H9 (cell line): ENCODE measurements at regions not wholly inside any gene's neighbourhood (a gene's known extent, or its start where the extent isn't known, plus 50 kb on each side); places are given as distances from the start of the nearest gene placed in this dataset.

Experiments
- DNase-seq: peaks from one replicate; pipeline ENCODE4 v3.0.0-alpha.2; 2017
- H2AFZ ChIP-seq: one replicate; pipeline ENCODE4 v1.6.1; 2013; ENCODE audit warnings: mild to moderate bottlenecking, low read length, control low read depth, moderate library complexity
- H2AK5ac ChIP-seq: 2 replicates; pipeline ENCODE4 v1.6.1; 2013; ENCODE audit warnings: low read length, control low read depth, mixed read lengths; ENCODE audit not compliant: insufficient read length
- H2BK120ac ChIP-seq: one replicate; pipeline ENCODE4 v1.6.1; 2013; ENCODE audit warnings: low read depth, mild to moderate bottlenecking, low read length, control low read depth, inconsistent platforms; ENCODE audit not compliant: poor library complexity, severe bottlenecking
- H2BK12ac ChIP-seq: 2 replicates; pipeline ENCODE4 v1.6.1; 2013; ENCODE audit warnings: low read length, control low read depth, mixed read lengths, low read depth; ENCODE audit not compliant: insufficient read length
- H2BK15ac ChIP-seq: 2 replicates; pipeline ENCODE4 v1.6.1; 2013; ENCODE audit warnings: low read depth, low read length, control low read depth
- H2BK20ac ChIP-seq: one replicate; pipeline ENCODE4 v1.6.1; 2013; ENCODE audit warnings: low read depth, mild to moderate bottlenecking, low read length, control low read depth, inconsistent platforms; ENCODE audit not compliant: poor library complexity, severe bottlenecking
- H2BK5ac ChIP-seq: 2 replicates; pipeline ENCODE4 v1.6.1; 2013; ENCODE audit warnings: low read length, control low read depth, mixed read lengths; ENCODE audit not compliant: insufficient read length
- H3K14ac ChIP-seq: 2 replicates; pipeline ENCODE4 v1.6.1; 2013; ENCODE audit warnings: low read length, control low read depth; ENCODE audit not compliant: insufficient read depth
- H3K18ac ChIP-seq: 2 replicates; pipeline ENCODE4 v1.6.1; 2013; ENCODE audit warnings: low read depth, mild to moderate bottlenecking, mixed read lengths, low read length, control low read depth; ENCODE audit not compliant: insufficient read length
- H3K23ac ChIP-seq: 2 replicates; pipeline ENCODE4 v1.6.1; 2013; ENCODE audit warnings: low read length, control low read depth, mixed read lengths, low read depth; ENCODE audit not compliant: insufficient read length
- H3K23me2 ChIP-seq: 2 replicates; pipeline ENCODE4 v1.6.1; 2013; ENCODE audit warnings: low read depth, mild to moderate bottlenecking, mixed read lengths, low read length, control low read depth; ENCODE audit not compliant: insufficient read length, poor library complexity, severe bottlenecking
- H3K27ac ChIP-seq: 2 replicates; pipeline ENCODE4 v1.5.1; 2013; ENCODE audit warnings: low read length, control low read depth, mixed read lengths, low read depth; ENCODE audit not compliant: insufficient read length
- H3K27me3 ChIP-seq: 2 replicates; pipeline ENCODE4 v1.6.1; 2013; ENCODE audit warnings: low read length, control low read depth, inconsistent platforms; ENCODE audit not compliant: insufficient read depth
- H3K4ac ChIP-seq: 2 replicates; pipeline ENCODE4 v1.6.1; 2013; ENCODE audit warnings: low read depth, mild to moderate bottlenecking, control low read depth, inconsistent platforms, low read length, moderate library complexity
- H3K4me1 ChIP-seq: 2 replicates; pipeline ENCODE4 v1.6.1; 2013; ENCODE audit warnings: low read length, control low read depth, inconsistent platforms; ENCODE audit not compliant: insufficient read depth
- H3K4me2 ChIP-seq: 2 replicates; pipeline ENCODE4 v1.6.1; 2013; ENCODE audit warnings: low read length, control low read depth, mixed read lengths; ENCODE audit not compliant: insufficient read length, insufficient read depth
- H3K56ac ChIP-seq: 2 replicates; pipeline ENCODE4 v1.6.1; 2013; ENCODE audit warnings: low read depth, mild to moderate bottlenecking, mixed read lengths, low read length, control low read depth; ENCODE audit not compliant: insufficient read length
- H3K79me1 ChIP-seq: 2 replicates; pipeline ENCODE4 v1.6.1; 2013; ENCODE audit warnings: low read depth, mild to moderate bottlenecking, moderate library complexity, low read length, control low read depth, inconsistent platforms; ENCODE audit not compliant: insufficient read depth, poor library complexity, severe bottlenecking
- H3K79me2 ChIP-seq: 2 replicates; pipeline ENCODE4 v1.6.1; 2013; ENCODE audit warnings: low read length, control low read depth, inconsistent platforms; ENCODE audit not compliant: insufficient read depth
- H3K9ac ChIP-seq: 2 replicates; pipeline ENCODE4 v1.6.1; 2013; ENCODE audit warnings: low read length, control low read depth, mixed read lengths; ENCODE audit not compliant: insufficient read length; ENCODE audit errors: extremely low read depth
- H3K9me3 ChIP-seq: one replicate; pipeline ENCODE4 v1.6.1; 2013; ENCODE audit warnings: low read depth, low read length, inconsistent platforms; ENCODE audit not compliant: control insufficient read depth
- H3T11ph ChIP-seq: one replicate; pipeline ENCODE4 v1.6.1; 2013; ENCODE audit warnings: mild to moderate bottlenecking, low read length, control low read depth, inconsistent platforms
- H4K20me1 ChIP-seq: one replicate; pipeline ENCODE4 v1.6.1; 2013; ENCODE audit not compliant: control insufficient read depth, insufficient read length, insufficient read depth
- H4K5ac ChIP-seq: 2 replicates; pipeline ENCODE4 v1.6.1; 2013; ENCODE audit warnings: low read depth, mild to moderate bottlenecking, mixed read lengths, low read length, control low read depth; ENCODE audit not compliant: insufficient read length
- H4K8ac ChIP-seq: replicated peaks from 2 replicates; pipeline ENCODE4 v1.6.1; 2013; ENCODE audit warnings: low read length, control low read depth, mixed read lengths, low read depth; ENCODE audit not compliant: insufficient read length
- H4K91ac ChIP-seq: 2 replicates; pipeline ENCODE4 v1.6.1; 2013; ENCODE audit warnings: low read depth, mild to moderate bottlenecking, moderate library complexity, mixed read lengths, low read length, control low read depth; ENCODE audit not compliant: insufficient read length
- H3K27ac Mint-ChIP-seq, 3 experiments: 2 replicates in 2 of 3; 3 replicates in 1 of 3; pipeline ENCODE4 v1.8.0; 2020 to 2021; ENCODE audit warnings: mixed read lengths in 3 of 3, mild to moderate bottlenecking in 1 of 3, moderate library complexity in 1 of 3
- H3K27me3 Mint-ChIP-seq: 2 replicates; pipeline ENCODE4 v1.8.0; 2021; ENCODE audit warnings: low read depth, mild to moderate bottlenecking, moderate library complexity, mixed read lengths
- H3K36me3 Mint-ChIP-seq, 3 experiments: 2 replicates in 2 of 3; 3 replicates in 1 of 3; pipeline ENCODE4 v1.8.0; 2020 to 2021; ENCODE audit warnings: low read depth in 3 of 3, mixed read lengths in 3 of 3; ENCODE audit not compliant: insufficient read depth in 1 of 3
- H3K4me1 Mint-ChIP-seq, 2 experiments: 2 replicates each; pipeline ENCODE4 v1.8.0; 2020; ENCODE audit warnings: mixed read lengths in 2 of 2
- H3K4me3 Mint-ChIP-seq, 2 experiments: 2 replicates in 1 of 2; 3 replicates in 1 of 2; pipeline ENCODE4 v1.8.0; 2020 to 2021; ENCODE audit warnings: mild to moderate bottlenecking in 2 of 2, mixed read lengths in 2 of 2, moderate library complexity in 1 of 2
- H3K9me3 Mint-ChIP-seq, 2 experiments: 2 replicates in 1 of 2; 3 replicates in 1 of 2; pipeline ENCODE4 v1.8.0; 2020; ENCODE audit warnings: mild to moderate bottlenecking in 2 of 2, mixed read lengths in 2 of 2, moderate library complexity in 1 of 2
- WGBS: extraction: QIAGEN DNeasy Blood & Tissue Kit; methylation state at CpG from one replicate; pipeline ENCODE4 v1.1.7; 2013; ENCODE audit warnings: missing lambda C conversion rate, low lambda C conversion rate, mixed read lengths; ENCODE audit not compliant: insufficient read length; ENCODE audit errors: extremely low coverage; 5-methylcytosine and 5-hydroxymethylcytosine counted together
- TF ChIP-seq, protein P1 (sequence below): fragments of 200-600 bp; sonication (generic); conservative IDR thresholded peaks from 3 replicates; pipeline ENCODE4 v1.8.0; 2021; ENCODE audit warnings: antibody characterized with exemption, mild to moderate bottlenecking

DNA sequence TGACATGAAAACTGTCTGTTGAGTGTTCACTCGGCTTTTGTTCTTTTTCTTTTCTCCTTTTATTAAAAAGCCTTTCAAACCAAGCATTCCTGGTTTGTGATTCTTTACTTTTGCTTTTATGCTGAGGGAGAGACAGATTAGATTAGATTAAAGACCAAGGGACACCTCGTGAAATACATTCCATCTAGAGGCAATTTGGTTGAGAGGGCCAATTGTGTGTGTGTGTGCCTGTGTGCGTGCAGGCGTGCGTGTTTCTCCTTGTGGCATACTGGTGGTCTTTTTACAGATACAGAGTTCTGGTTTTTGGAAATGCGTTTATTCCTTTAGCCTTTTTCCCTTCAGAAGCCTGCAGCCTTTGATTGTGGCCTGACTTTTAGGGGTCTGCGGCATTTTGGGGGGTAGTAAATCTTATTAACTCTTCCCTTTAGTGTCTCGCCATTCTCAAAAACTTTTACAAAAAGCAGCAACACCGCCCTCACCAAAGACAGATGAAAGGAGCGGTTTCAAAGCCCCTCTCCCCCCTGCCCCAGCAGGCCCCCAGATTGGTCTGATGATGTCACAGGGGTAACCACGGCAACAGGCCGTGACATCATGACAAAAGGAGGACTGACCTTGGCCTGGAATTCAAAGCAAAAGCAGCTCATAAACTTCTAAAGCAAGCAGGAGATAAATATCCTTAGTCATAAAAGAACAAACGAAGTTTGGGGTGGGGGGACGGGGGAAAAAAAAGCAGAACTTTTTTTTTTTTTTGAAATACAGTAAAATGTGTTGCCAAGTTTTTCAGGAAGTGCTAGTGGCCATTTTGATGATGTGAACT, 84.1 kb upstream of the TBX3 start:
- Histone ChIP-seq H3K4ac (no peak overlapping the region), H2BK20ac (no peak overlapping the region), H2BK120ac (no peak overlapping the region), H4K5ac (no peak overlapping the region), H4K91ac (no peak overlapping the region), H3K27ac (no peak overlapping the region), H3K9ac (no peak overlapping the region), H3K4me1 (no peaks in the 10 kb centered on the region), H4K8ac (no peak overlapping the region), H2AFZ (no peak overlapping the region), H3K56ac (no peak overlapping the region), H3K79me2 (no peaks in the 10 kb centered on the region), H2BK15ac (no peak overlapping the region), H3K14ac (no peak overlapping the region), H3K4me2 (no peak overlapping the region), H3K18ac (no peak overlapping the region), H3K27me3 (no peaks in the 10 kb centered on the region), H4K20me1 (no peaks in the 10 kb centered on the region), H3K79me1 (no peaks in the 10 kb centered on the region), H3K23me2 (no peaks in the 10 kb centered on the region), H2BK5ac (no peak overlapping the region), H2AK5ac (no peak overlapping the region), H3K9me3 (no peaks in the 10 kb centered on the region), H2BK12ac (no peak overlapping the region), H3T11ph (no peak overlapping the region), H3K23ac (no peak overlapping the region)
- peak overlapping the region in 1 of 3 experiments; percentile 44; a peak in 1 of 7 replicates for H3K27ac Mint-ChIP-seq
- WGBS = no CpG with 5 or more reads among the region's 14 CpGs
- no peak overlapping the region for H3K4me3 Mint-ChIP-seq
- no peaks in the 10 kb centered on the region for H3K36me3 Mint-ChIP-seq
- TF ChIP-seq, protein P1, sequence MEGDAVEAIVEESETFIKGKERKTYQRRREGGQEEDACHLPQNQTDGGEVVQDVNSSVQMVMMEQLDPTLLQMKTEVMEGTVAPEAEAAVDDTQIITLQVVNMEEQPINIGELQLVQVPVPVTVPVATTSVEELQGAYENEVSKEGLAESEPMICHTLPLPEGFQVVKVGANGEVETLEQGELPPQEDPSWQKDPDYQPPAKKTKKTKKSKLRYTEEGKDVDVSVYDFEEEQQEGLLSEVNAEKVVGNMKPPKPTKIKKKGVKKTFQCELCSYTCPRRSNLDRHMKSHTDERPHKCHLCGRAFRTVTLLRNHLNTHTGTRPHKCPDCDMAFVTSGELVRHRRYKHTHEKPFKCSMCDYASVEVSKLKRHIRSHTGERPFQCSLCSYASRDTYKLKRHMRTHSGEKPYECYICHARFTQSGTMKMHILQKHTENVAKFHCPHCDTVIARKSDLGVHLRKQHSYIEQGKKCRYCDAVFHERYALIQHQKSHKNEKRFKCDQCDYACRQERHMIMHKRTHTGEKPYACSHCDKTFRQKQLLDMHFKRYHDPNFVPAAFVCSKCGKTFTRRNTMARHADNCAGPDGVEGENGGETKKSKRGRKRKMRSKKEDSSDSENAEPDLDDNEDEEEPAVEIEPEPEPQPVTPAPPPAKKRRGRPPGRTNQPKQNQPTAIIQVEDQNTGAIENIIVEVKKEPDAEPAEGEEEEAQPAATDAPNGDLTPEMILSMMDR = no peak
- DNase-seq = no peak
- H3K4me1 Mint-ChIP-seq = peaks cover 3 to 4% of the 10 kb centered on the region in 2 experiments; a peak in 3 of 4 replicates
- H3K27me3 Mint-ChIP-seq = no peaks in the 10 kb centered on the region
- H3K9me3 Mint-ChIP-seq = no peaks in the 10 kb centered on the region; a peak in 1 of 5 replicates
